HG02571 (cell line): ENCODE measurements at regions not wholly inside any gene's neighbourhood (a gene's known extent, or its start where the extent isn't known, plus 50 kb on each side); places are given as distances from the start of the nearest gene placed in this dataset.

ENCODE experiments used
- ATAC-seq: cut with Tn5 transposase; IDR thresholded peaks from one replicate; pipeline ENCODE4 v1.9.1; 2021; ENCODE audit warnings: mild to moderate bottlenecking, moderate library complexity; ENCODE audit not compliant: unreplicated experiment

- ATAC-seq: no peak
Measured at GRCh38 chr12:91935296-91935695, 210.3 kb downstream of the BTG1 start.

GRCh38 chr12:91931111-91931510 is 214.5 kb downstream of the BTG1 start:
- no peak for ATAC-seq

- ATAC-seq: no peak
Measured at GRCh38 chr12:91928501-91928900, 217.1 kb downstream of the BTG1 start.

GRCh38 chr12:91926848-91927247 is 218.8 kb downstream of the BTG1 start:
- ATAC-seq: no peak

- ATAC-seq: no peak
Measured at GRCh38 chr12:91924827-91925226, 220.8 kb downstream of the BTG1 start.

- ATAC-seq: no peak
Measured at GRCh38 chr12:91923864-91924263, 221.8 kb downstream of the BTG1 start.

- ATAC-seq: no peak
Measured at GRCh38 chr12:91922674-91923073, 223.0 kb downstream of the BTG1 start.

GRCh38 chr12:91922139-91922538 is 223.5 kb downstream of the BTG1 start:
- no peak for ATAC-seq

- no peak for ATAC-seq
Measured at GRCh38 chr12:91921555-91921954, 224.1 kb downstream of the BTG1 start.

GRCh38 chr12:91920741-91921140 is 224.9 kb downstream of the BTG1 start:
- no peak for ATAC-seq

- ATAC-seq: no peak
Measured at GRCh38 chr12:91920276-91920675, 225.4 kb downstream of the BTG1 start.

- ATAC-seq: no peak
Measured at GRCh38 chr12:91918431-91918830, 227.2 kb downstream of the BTG1 start.

GRCh38 chr12:91914701-91915100 is 230.9 kb downstream of the BTG1 start:
- ATAC-seq: no peak

- no peak for ATAC-seq
Measured at GRCh38 chr12:91913651-91914050, 232.0 kb downstream of the BTG1 start.

- ATAC-seq: no peak
Measured at GRCh38 chr12:91913124-91913523, 232.5 kb downstream of the BTG1 start.

GRCh38 chr12:91912178-91912577 is 233.5 kb downstream of the BTG1 start:
- no peak for ATAC-seq

- no peak for ATAC-seq
Measured at GRCh38 chr12:91910871-91911388, 234.7 kb downstream of the BTG1 start.

- no peak for ATAC-seq
Measured at GRCh38 chr12:91902860-91903683, 242.6 kb downstream of the BTG1 start.

- ATAC-seq: no peak
Measured at GRCh38 chr12:91901381-91902074, 244.1 kb downstream of the BTG1 start.

GRCh38 chr12:91900971-91901370 is 244.7 kb downstream of the BTG1 start:
- ATAC-seq: no peak

- no peak for ATAC-seq
Measured at GRCh38 chr12:91899056-91899455, 246.6 kb downstream of the BTG1 start.

- no peak for ATAC-seq
Measured at GRCh38 chr12:91897025-91897515, 248.6 kb downstream of the BTG1 start.
